Panc1 (cell line): ENCODE measurements at regions not wholly inside any gene's neighbourhood (a gene's known extent, or its start where the extent isn't known, plus 50 kb on each side); places are given as distances from the start of the nearest gene placed in this dataset.
"Not testable (repeated sequence)": the region's sequence is repeated elsewhere in the genome, so short reads cannot be mapped to it uniquely, and the experiment has no call there.

Source experiments
- ATAC-seq: fragments of 200-7000 bp; cut with Tn5 transposase; 2 replicates; pipeline ENCODE4 v1.9.1; 2020; ENCODE audit warnings: mild to moderate bottlenecking, moderate library complexity
- BruUV-seq: library from RNA; stranded (reverse); fragments of 400-500 nt; replicated peaks from 2 replicates; lab custom pipeline; 2021; lab: Mats Ljungman, UMichigan
- CTCF ChIA-PET: fragments of 300-600 bp; sonication (Branson Sonifier 250); formaldehyde crosslinking; loops from one replicate; lab custom pipeline; 2022; ENCODE audit warnings: antibody characterized with exemption; lab: Charles Lee
- POLR2A ChIA-PET: fragments of 300-600 bp; sonication (Branson Sonifier 250); formaldehyde crosslinking; loops from one replicate; lab custom pipeline; 2022; ENCODE audit warnings: antibody characterized with exemption; lab: Charles Lee
- DNase-seq: peaks from one replicate; pipeline ENCODE4 v3.0.0-alpha.2; 2010; ENCODE audit warnings: low read depth, low spot score
- H3K27ac ChIP-seq: 2 replicates; pipeline ENCODE4 v1.5.1; 2011; ENCODE audit warnings: mild to moderate bottlenecking, low read length, inconsistent platforms
- H3K27me3 ChIP-seq: fragments of 200-500 bp; sonication (Bioruptor generic); 2 replicates; pipeline ENCODE4 v1.6.0; 2014; ENCODE audit warnings: low read length, inconsistent platforms; ENCODE audit not compliant: control insufficient read depth, insufficient read depth
- H3K36me3 ChIP-seq: fragments of 200-500 bp; sonication (Bioruptor generic); 2 replicates; pipeline ENCODE4 v1.5.1; 2014; ENCODE audit warnings: inconsistent platforms, mild to moderate bottlenecking, low read length, moderate library complexity; ENCODE audit not compliant: control insufficient read depth, insufficient read depth
- H3K4me1 ChIP-seq: 2 replicates; pipeline ENCODE4 v1.5.1; 2011; ENCODE audit warnings: inconsistent platforms, mild to moderate bottlenecking, low read length, moderate library complexity; ENCODE audit not compliant: control insufficient read depth, insufficient read depth
- H3K4me3 ChIP-seq, 2 experiments: 2 replicates each; pipeline ENCODE4 v1.5.1; 2011 to 2012; ENCODE audit warnings: low read depth in 2 of 2, low read length in 2 of 2, mild to moderate bottlenecking in 2 of 2, inconsistent platforms in 1 of 2, moderate library complexity in 1 of 2
- H3K9me3 ChIP-seq: fragments of 200-500 bp; sonication (Bioruptor generic); 2 replicates; pipeline ENCODE4 v1.5.1; 2014; ENCODE audit warnings: low read depth, mild to moderate bottlenecking, inconsistent platforms, low read length, moderate library complexity; ENCODE audit not compliant: control insufficient read depth, insufficient read depth
- CTCF ChIP-seq: fragments of 450-650 bp; IDR thresholded peaks from 2 replicates; pipeline ENCODE4 v1.5.1; 2017; ENCODE audit warnings: mild to moderate bottlenecking
- POLR2AphosphoS5 ChIP-seq: IDR thresholded peaks from 2 replicates; pipeline ENCODE4 v1.6.1; 2012; ENCODE audit warnings: mild to moderate bottlenecking, low read depth, low read length, moderate library complexity
- REST ChIP-seq, 2 experiments: IDR thresholded peaks; 2 replicates each; pipeline ENCODE4 v1.6.1; 2011 to 2012; ENCODE audit warnings: low read depth in 2 of 2, control low read depth in 1 of 2, low read length in 1 of 2, mild to moderate bottlenecking in 1 of 2, moderate library complexity in 1 of 2; ENCODE audit not compliant: insufficient read depth in 1 of 2
- SIN3A ChIP-seq: IDR thresholded peaks from 2 replicates; pipeline ENCODE4 v1.6.1; 2012; ENCODE audit warnings: low read depth, mild to moderate bottlenecking, low read length, moderate library complexity, borderline replicate concordance; ENCODE audit not compliant: insufficient read depth
- TCF7L2 ChIP-seq: IDR thresholded peaks from 2 replicates; pipeline ENCODE4 v1.6.1; 2011; ENCODE audit warnings: mild to moderate bottlenecking, low read depth, low read length, inconsistent platforms
- in situ Hi-C: cut with HindIII; loops from 2 replicates; pipeline ENCODE4 v1.10.0; 2016; ENCODE audit warnings: low sequenced_read_pairs, low pct_unique_long_range_greater_than_20kb
- intact Hi-C: fragments of 100-400 bp; cut with micrococcal nuclease; formaldehyde crosslinking; loops from one replicate; pipeline ENCODE4 v1.10.0; 2022; ENCODE audit not compliant: unreplicated experiment

GRCh38 chr7:120190109-120190508, 82.9 kb upstream of the KCND2 start:
- Histone ChIP-seq H3K9me3 (no peaks in the 10 kb centered on the region), H3K4me1 (no peaks in the 10 kb centered on the region), H3K4me3 (no peak overlapping the region), H3K36me3 (no peaks in the 10 kb centered on the region), H3K27me3 (no peaks in the 10 kb centered on the region), H3K27ac (no peak overlapping the region)
- intact Hi-C loops (no loop called here), in situ Hi-C loops (no loop called here)
- TF ChIP-seq POLR2AphosphoS5, result no peak
- no peak for TF ChIP-seq TCF7L2
- TF ChIP-seq REST (IDR thresholded peaks at IDR 0.05; ENCODE audit: insufficient read depth in 1 of 2, low read depth in 2 of 2, low read length in 1 of 2), result no peak
- TF ChIP-seq SIN3A, result no peak
- TF ChIP-seq CTCF, result no peak
- ATAC-seq, result no peak
- POLR2A ChIA-PET, result no interaction called here
- CTCF ChIA-PET, result no interaction called here
- DNase-seq, result no peak
- no TSS peak for BruUV-seq

GRCh38 chr7:120190566-120190965, 82.4 kb upstream of the KCND2 start:
- intact Hi-C loops, result no loop called here
- CTCF ChIA-PET, result no interaction called here

GRCh38 chr7:120191423-120191822, 81.6 kb upstream of the KCND2 start:
- H3K4me1 ChIP-seq, ATAC-seq, H3K4me3 ChIP-seq, CTCF ChIA-PET, in situ Hi-C loops, intact Hi-C loops, DNase-seq, H3K9me3 ChIP-seq, H3K27ac ChIP-seq, H3K36me3 ChIP-seq, BruUV-seq, POLR2A ChIA-PET, H3K27me3 ChIP-seq: not testable (repeated sequence)

More at GRCh38 chr7:120190566-120190965, 82.4 kb upstream of the KCND2 start:
- Histone ChIP-seq H3K36me3 (no peaks in the 10 kb centered on the region), H3K4me3 (no peak overlapping the region), H3K4me1 (no peaks in the 10 kb centered on the region), H3K27me3 (no peaks in the 10 kb centered on the region), H3K9me3 (no peaks in the 10 kb centered on the region), H3K27ac (no peak overlapping the region)
- in situ Hi-C loops, result no loop called here
- POLR2A ChIA-PET, result no interaction called here
- TF ChIP-seq POLR2AphosphoS5, result no peak
- BruUV-seq, result no TSS peak
- DNase-seq (no peak), ATAC-seq (no peak)
